SK-N-SH (cell line): ENCODE measurements at regions not wholly inside any gene's neighbourhood (a gene's known extent, or its start where the extent isn't known, plus 50 kb on each side); places are given as distances from the start of the nearest gene placed in this dataset.

ENCODE experiments used
- CTCF ChIA-PET: fragments of 300-600, 350-600 bp; formaldehyde crosslinking; extraction: SDS; loops from one replicate; lab custom pipeline; 2021; lab: Yijun Ruan, JAX
- POLR2A ChIA-PET: fragments of 350-600 bp; sonication (Branson Sonifier 250); formaldehyde crosslinking; extraction: SDS; loops from one replicate; lab custom pipeline; 2020; ENCODE audit warnings: antibody characterized with exemption, inconsistent platforms; lab: Yijun Ruan, JAX
- DNase-seq: peaks from one replicate; pipeline ENCODE4 v3.0.0; 2012
- H2AFZ ChIP-seq: fragments of 200-600 bp; sonication (generic); 2 replicates; pipeline ENCODE4 v1.8.1; 2016; ENCODE audit warnings: antibody characterized with exemption, mild to moderate bottlenecking, low read depth
- H3F3A ChIP-seq: fragments of 200-600 bp; sonication (generic); replicated peaks from 2 replicates; pipeline ENCODE3; 2016; ENCODE audit warnings: antibody characterized with exemption, mild to moderate bottlenecking; ENCODE audit not compliant: insufficient read depth
- H3K27ac ChIP-seq, 2 experiments: fragments of 200-500 bp in 1 of 2; fragments of 200-600 bp in 1 of 2; sonication (Bioruptor generic) in 1 of 2; sonication (generic), shearing (Covaris generic) in 1 of 2; 2 replicates each; pipeline versions ENCODE4 v1.5.1 to v1.6.1; 2014 to 2016; ENCODE audit warnings: low read depth in 2 of 2, inconsistent platforms in 1 of 2, low read length in 1 of 2, mild to moderate bottlenecking in 1 of 2, mixed read lengths in 1 of 2
- H3K27me3 ChIP-seq: fragments of 200-600 bp; sonication (generic), shearing (Covaris generic); 2 replicates; pipeline ENCODE4 v1.6.1; 2016; ENCODE audit warnings: mixed run types; ENCODE audit not compliant: insufficient read depth
- H3K36me3 ChIP-seq, 2 experiments: fragments of 200-500 bp in 1 of 2; fragments of 200-600 bp in 1 of 2; sonication (Bioruptor generic) in 1 of 2; sonication (generic) in 1 of 2; replicated peaks in 1 of 2; 2 replicates each; pipeline versions ENCODE3 to v1.5.1; 2014 to 2016; ENCODE audit warnings: low read length in 1 of 2, mild to moderate bottlenecking in 1 of 2; ENCODE audit not compliant: insufficient read depth in 2 of 2, control insufficient read depth in 1 of 2
- H3K4me1 ChIP-seq, 2 experiments: fragments of 200-500 bp in 1 of 2; fragments of 200-600 bp in 1 of 2; sonication (Bioruptor generic) in 1 of 2; sonication (generic), shearing (Covaris generic) in 1 of 2; 2 replicates each; pipeline versions ENCODE4 v1.5.1 to v1.6.1; 2014 to 2016; ENCODE audit warnings: low read depth in 1 of 2, low read length in 1 of 2, mixed run types in 1 of 2; ENCODE audit not compliant: insufficient read depth in 2 of 2, control insufficient read depth in 1 of 2
- H3K4me2 ChIP-seq: fragments of 200-600 bp; sonication (generic), shearing (Covaris generic); 2 replicates; pipeline ENCODE4 v1.6.1; 2017; ENCODE audit warnings: mixed run types
- H3K4me3 ChIP-seq, 2 experiments: fragments of 200-500 bp in 1 of 2; fragments of 200-600 bp in 1 of 2; sonication (Bioruptor generic) in 1 of 2; sonication (generic), shearing (Covaris generic) in 1 of 2; 2 replicates each; pipeline versions ENCODE4 v1.5.1 to v1.8.1; 2014 to 2016; ENCODE audit warnings: low read depth in 2 of 2, inconsistent platforms in 1 of 2, low read length in 1 of 2, mild to moderate bottlenecking in 1 of 2, mixed read lengths in 1 of 2, moderate library complexity in 1 of 2
- H3K79me2 ChIP-seq: fragments of 200-600 bp; sonication (generic); 2 replicates; pipeline ENCODE4 v1.8.1; 2017; ENCODE audit warnings: mild to moderate bottlenecking; ENCODE audit not compliant: insufficient read depth
- H3K9ac ChIP-seq: fragments of 200-600 bp; sonication (generic); 2 replicates; pipeline ENCODE4 v1.6.1; 2017; ENCODE audit warnings: mixed run types
- H3K9me2 ChIP-seq: fragments of 200-600 bp; sonication (generic); 2 replicates; pipeline ENCODE4 v1.6.1; 2017; ENCODE audit warnings: mixed run types
- H3K9me3 ChIP-seq: fragments of 200-600 bp; sonication (generic); 2 replicates; pipeline ENCODE4 v1.6.1; 2017; ENCODE audit warnings: mixed run types, mild to moderate bottlenecking, moderate library complexity
- H4K20me1 ChIP-seq: fragments of 200-600 bp; sonication (generic); 2 replicates; pipeline ENCODE4 v1.6.1; 2017; ENCODE audit warnings: mild to moderate bottlenecking, mixed run types; ENCODE audit not compliant: insufficient read depth
- ELF1 ChIP-seq: IDR thresholded peaks from 2 replicates; pipeline ENCODE4 v1.4.0; 2012
- FOSL2 ChIP-seq: IDR thresholded peaks from 2 replicates; pipeline ENCODE4 v1.4.0; 2012; ENCODE audit warnings: low read depth, mild to moderate bottlenecking, moderate library complexity, borderline replicate concordance
- FOXJ3 ChIP-seq: sonication (generic); formaldehyde crosslinking; IDR thresholded peaks from 2 replicates; pipeline ENCODE4 v1.5.1; 2020; ENCODE audit warnings: mild to moderate bottlenecking, missing genetic modification reagents
- FOXM1 ChIP-seq: IDR thresholded peaks from 2 replicates; pipeline ENCODE4 v1.4.0; 2012; ENCODE audit warnings: low read depth, mild to moderate bottlenecking
- GABPA ChIP-seq: IDR thresholded peaks from 2 replicates; pipeline ENCODE4 v1.4.0; 2012; ENCODE audit warnings: low read depth, mild to moderate bottlenecking
- GATA2 ChIP-seq: sonication (generic); formaldehyde crosslinking; IDR thresholded peaks from 2 replicates; pipeline ENCODE4 v1.5.0; 2020; ENCODE audit warnings: mild to moderate bottlenecking, missing genetic modification reagents
- MXI1 ChIP-seq: IDR thresholded peaks from 2 replicates; pipeline ENCODE4 v1.6.1; 2012; ENCODE audit warnings: mild to moderate bottlenecking, low read depth, low read length, improper control_type of control experiment
- NFIC ChIP-seq: IDR thresholded peaks from 2 replicates; pipeline ENCODE4 v1.4.0; 2012; ENCODE audit warnings: borderline replicate concordance
- NRF1 ChIP-seq: IDR thresholded peaks from 2 replicates; pipeline ENCODE4 v1.6.1; 2012; ENCODE audit warnings: low read depth, mild to moderate bottlenecking, low read length
- POLR2AphosphoS5 ChIP-seq: IDR thresholded peaks from 2 replicates; pipeline ENCODE4 v1.6.1; 2012; ENCODE audit warnings: low read depth, low read length
- RAD21 ChIP-seq: IDR thresholded peaks from 2 replicates; pipeline ENCODE4 v1.6.1; 2012; ENCODE audit warnings: mild to moderate bottlenecking, low read length
- RCOR1 ChIP-seq: fragments of 150-350 bp; IDR thresholded peaks from 2 replicates; pipeline ENCODE4 v1.6.1; 2017; ENCODE audit warnings: antibody characterized with exemption, low read length
- RFX5 ChIP-seq: IDR thresholded peaks from 2 replicates; pipeline ENCODE4 v1.6.1; 2012; ENCODE audit warnings: mild to moderate bottlenecking, improper control_type of control experiment, low read length
- RXRA ChIP-seq: IDR thresholded peaks from 2 replicates; pipeline ENCODE4 v1.4.0; 2012; ENCODE audit warnings: low read depth, mild to moderate bottlenecking, borderline replicate concordance
- SMC3 ChIP-seq: IDR thresholded peaks from 2 replicates; pipeline ENCODE4 v1.6.1; 2012; ENCODE audit warnings: low read depth, low read length, improper control_type of control experiment
- TCF12 ChIP-seq: IDR thresholded peaks from 2 replicates; pipeline ENCODE4 v1.4.0; 2012
- TEAD4 ChIP-seq: IDR thresholded peaks from 2 replicates; pipeline ENCODE4 v1.4.0; 2012; ENCODE audit warnings: mild to moderate bottlenecking, borderline replicate concordance; ENCODE audit not compliant: insufficient read depth
- USF1 ChIP-seq: IDR thresholded peaks from 2 replicates; pipeline ENCODE4 v1.4.0; 2012; ENCODE audit warnings: low read depth, borderline replicate concordance
- YY1 ChIP-seq: IDR thresholded peaks from 2 replicates; pipeline ENCODE4 v1.4.0; 2012; ENCODE audit warnings: low read depth, mild to moderate bottlenecking
- WGBS: methylation state at CpG from one replicate; pipeline ENCODE4 v1.1.6; 2017; ENCODE audit warnings: low lambda C conversion rate; 5-methylcytosine and 5-hydroxymethylcytosine counted together
- TF ChIP-seq, protein P1 (sequence below): IDR thresholded peaks from 2 replicates; pipeline ENCODE4 v1.4.0; 2012; ENCODE audit warnings: low read depth, borderline replicate concordance
- TF ChIP-seq, protein P2 (sequence below): IDR thresholded peaks from 2 replicates; pipeline ENCODE4; 2012
- TF ChIP-seq, protein P3 (sequence below): IDR thresholded peaks from 2 replicates; pipeline ENCODE4 v1.4.0; 2012; ENCODE audit warnings: low read depth

- no peaks in the 10 kb centered on the region for H3K9me2 ChIP-seq
These were observed 400.2 kb upstream of the SETBP1 start for GRCh38 chr18:44280479-44280878.

GRCh38 chr18:44286049-44286448 lies 394.6 kb upstream of the SETBP1 start:
- Histone ChIP-seq H3K4me2 (no peak overlapping the region), H3K9me2 (no peaks in the 10 kb centered on the region), H4K20me1 (no peaks in the 10 kb centered on the region), H2AFZ (no peak overlapping the region), H3K79me2 (no peaks in the 10 kb centered on the region), H3F3A (no peaks in the 10 kb centered on the region), H3K27ac (no peak overlapping the region), H3K36me3 (no peaks in the 10 kb centered on the region), H3K9ac (no peak overlapping the region), H3K4me1 (no peaks in the 10 kb centered on the region), H3K27me3 (no peaks in the 10 kb centered on the region), H3K9me3 (no peaks in the 10 kb centered on the region), H3K4me3 (no peak overlapping the region)
- ChIA-PET POLR2A (no interaction called here), CTCF (no interaction called here)
- no peak for DNase-seq
- WGBS = 37% methylated on average over 2 of the region's 2 CpGs
- TF ChIP-seq, protein P1, sequence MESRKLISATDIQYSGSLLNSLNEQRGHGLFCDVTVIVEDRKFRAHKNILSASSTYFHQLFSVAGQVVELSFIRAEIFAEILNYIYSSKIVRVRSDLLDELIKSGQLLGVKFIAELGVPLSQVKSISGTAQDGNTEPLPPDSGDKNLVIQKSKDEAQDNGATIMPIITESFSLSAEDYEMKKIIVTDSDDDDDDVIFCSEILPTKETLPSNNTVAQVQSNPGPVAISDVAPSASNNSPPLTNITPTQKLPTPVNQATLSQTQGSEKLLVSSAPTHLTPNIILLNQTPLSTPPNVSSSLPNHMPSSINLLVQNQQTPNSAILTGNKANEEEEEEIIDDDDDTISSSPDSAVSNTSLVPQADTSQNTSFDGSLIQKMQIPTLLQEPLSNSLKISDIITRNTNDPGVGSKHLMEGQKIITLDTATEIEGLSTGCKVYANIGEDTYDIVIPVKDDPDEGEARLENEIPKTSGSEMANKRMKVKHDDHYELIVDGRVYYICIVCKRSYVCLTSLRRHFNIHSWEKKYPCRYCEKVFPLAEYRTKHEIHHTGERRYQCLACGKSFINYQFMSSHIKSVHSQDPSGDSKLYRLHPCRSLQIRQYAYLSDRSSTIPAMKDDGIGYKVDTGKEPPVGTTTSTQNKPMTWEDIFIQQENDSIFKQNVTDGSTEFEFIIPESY = no peak
- TF ChIP-seq NFIC (no peak), MXI1 (no peak), ELF1 (no peak), NRF1 (no peak), SMC3 (no peak), USF1 (no peak), POLR2AphosphoS5 (no peak), FOXM1 (no peak), YY1 (no peak), FOSL2 (no peak), GABPA (no peak), TEAD4 (no peak), FOXJ3 (CRISPR knock-in tag) (no peak)
- TF ChIP-seq, protein P2, sequence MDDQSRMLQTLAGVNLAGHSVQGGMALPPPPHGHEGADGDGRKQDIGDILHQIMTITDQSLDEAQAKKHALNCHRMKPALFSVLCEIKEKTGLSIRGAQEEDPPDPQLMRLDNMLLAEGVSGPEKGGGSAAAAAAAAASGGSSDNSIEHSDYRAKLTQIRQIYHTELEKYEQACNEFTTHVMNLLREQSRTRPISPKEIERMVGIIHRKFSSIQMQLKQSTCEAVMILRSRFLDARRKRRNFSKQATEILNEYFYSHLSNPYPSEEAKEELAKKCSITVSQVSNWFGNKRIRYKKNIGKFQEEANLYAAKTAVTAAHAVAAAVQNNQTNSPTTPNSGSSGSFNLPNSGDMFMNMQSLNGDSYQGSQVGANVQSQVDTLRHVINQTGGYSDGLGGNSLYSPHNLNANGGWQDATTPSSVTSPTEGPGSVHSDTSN = no peak

More at GRCh38 chr18:44280479-44280878, 400.2 kb upstream of the SETBP1 start:
- Histone ChIP-seq H3K27me3 (no peaks in the 10 kb centered on the region), H3K9me3 (no peaks in the 10 kb centered on the region), H3K27ac (no peak overlapping the region), H3K4me3 (no peak overlapping the region), H3F3A (no peaks in the 10 kb centered on the region), H4K20me1 (no peaks in the 10 kb centered on the region), H3K79me2 (no peaks in the 10 kb centered on the region), H3K4me2 (no peak overlapping the region), H3K4me1 (no peaks in the 10 kb centered on the region), H2AFZ (no peak overlapping the region), H3K9ac (no peak overlapping the region), H3K36me3 (no peaks in the 10 kb centered on the region)
- ChIA-PET CTCF (no interaction called here), POLR2A (no interaction called here)
- 77% methylated on average over 2 of the region's 2 CpGs for WGBS
- no peak for DNase-seq
- TF ChIP-seq NRF1 (no peak), TCF12 (no peak), ELF1 (no peak), YY1 (no peak), NFIC (no peak), RAD21 (no peak), MXI1 (no peak), GABPA (no peak), RCOR1 (no peak), RXRA (no peak), GATA2 (CRISPR knock-in tag) (no peak), RFX5 (no peak)
- TF ChIP-seq, protein P3, sequence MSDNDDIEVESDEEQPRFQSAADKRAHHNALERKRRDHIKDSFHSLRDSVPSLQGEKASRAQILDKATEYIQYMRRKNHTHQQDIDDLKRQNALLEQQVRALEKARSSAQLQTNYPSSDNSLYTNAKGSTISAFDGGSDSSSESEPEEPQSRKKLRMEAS = no peak
- TF ChIP-seq, protein P2 = no peak
- TF ChIP-seq, protein P1 = no peak
